ENCODE measurements at regions not wholly inside any gene's neighbourhood (a gene's known extent, or its start where the extent isn't known, plus 50 kb on each side); places are given as distances from the start of the nearest gene placed in this dataset.
A peak's percentile ranks its signal among the peaks of the same experiment; 100 is the strongest.

DNA sequence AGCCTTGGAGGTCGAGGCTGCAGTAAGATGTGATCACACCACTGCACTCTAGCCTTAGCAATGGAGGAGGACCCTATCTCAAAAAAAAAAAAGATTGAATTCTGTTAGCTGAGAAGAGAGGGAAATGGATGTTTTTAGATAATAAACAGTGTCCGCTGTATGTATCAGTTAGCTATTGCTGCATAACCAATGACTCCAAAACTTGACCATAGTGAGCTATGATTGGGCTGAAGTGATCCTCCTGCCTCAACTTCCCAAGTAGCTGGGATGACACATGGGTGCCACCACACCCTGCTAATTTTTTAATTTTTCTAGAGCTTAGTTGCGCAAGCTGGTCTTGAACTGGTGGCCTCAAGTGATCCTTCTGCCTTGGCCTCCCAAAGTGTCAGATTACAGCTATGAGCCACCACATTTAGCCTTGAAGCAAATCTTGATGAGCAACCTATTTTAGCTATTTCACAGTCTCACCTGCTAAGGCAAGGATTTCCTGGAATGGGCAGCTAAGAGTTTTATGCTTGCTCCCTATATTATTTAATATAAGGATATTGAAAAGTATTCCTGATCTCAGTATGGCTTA is 68.3 kb upstream of the ATF7IP2 start:
- Histone ChIP-seq H3K36me3 (ENCODE audit: insufficient read depth, low read length) (no peaks in the 10 kb centered on the region), H3K4me3 (ENCODE audit: low read length in 2 of 2) (no peak overlapping the region), H3K27ac (ENCODE audit: low read depth, low read length) (no peak overlapping the region), H3K4me1 (ENCODE audit: insufficient read depth, low read length) (peaks cover 8% of the 10 kb centered on the region), H3K9me3 (ENCODE audit: control insufficient read depth in 1 of 2, low read length in 2 of 2) (no peaks in the 10 kb centered on the region), H3K27me3 (ENCODE audit: insufficient read depth, low read length) (no peaks in the 10 kb centered on the region)
- CTCF ChIA-PET (ENCODE audit: partially characterized antibody): interaction anchor here (0.7 to 9.5 kb wide), 11 partner anchors 9 to 419 kb away, joined by 3 to 279 read pairs (median 4); no protein-coding TSS in a partner anchor
- Mint-ChIP-seq H3K27ac (no peak overlapping the region), H3K36me3 (no peaks in the 10 kb centered on the region), H3K9me3 (peaks cover 0 to 2% (median 0%) of the 10 kb centered on the region in 8 donors), H3K4me1 (peaks cover 14 to 29% (median 20%) of the 10 kb centered on the region in 4 donors), H3K4me3 (no peak overlapping the region), H3K27me3 (no peaks in the 10 kb centered on the region)
- POLR2A ChIA-PET (ENCODE audit: partially characterized antibody): interaction anchor here (3.1 kb wide), 1 partner anchor 69 kb away, joined by 11 read pairs; the partner anchor contains the start of gene ATF7IP2
- no peak for DNase-seq
- intact Hi-C loops (cut with micrococcal nuclease): no loop called here

GRCh38 chr16:10318798-10319500 is 66.9 kb upstream of the ATF7IP2 start:
- CTCF ChIA-PET (ENCODE audit: partially characterized antibody): interaction anchor here (0.5 to 9.5 kb wide), 5 partner anchors 44 to 422 kb away, joined by 3 to 279 read pairs (median 3); no protein-coding TSS in a partner anchor
- H3K36me3 ChIP-seq (ENCODE audit: insufficient read depth, low read length): no peaks in the 10 kb centered on the region
- peaks cover 8% of the 10 kb centered on the region for H3K4me1 ChIP-seq (ENCODE audit: insufficient read depth, low read length)
- H3K27me3 Mint-ChIP-seq: no peaks in the 10 kb centered on the region
- H3K27ac Mint-ChIP-seq: peak overlapping the region; percentile 11 to 75 (median 68)
- no peaks in the 10 kb centered on the region for H3K36me3 Mint-ChIP-seq
- no peak overlapping the region for H3K4me3 ChIP-seq (ENCODE audit: low read length in 2 of 2)
- intact Hi-C loops (cut with micrococcal nuclease): no loop called here
- H3K4me1 Mint-ChIP-seq: peaks cover 19 to 36% (median 24%) of the 10 kb centered on the region in 4 donors
- POLR2A ChIA-PET (ENCODE audit: partially characterized antibody): interaction anchor here (0.6 to 3.1 kb wide), 3 partner anchors 10 to 215 kb away, joined by 3 to 11 read pairs (median 3); partner anchors contain the start of gene ATF7IP2
- no peaks in the 10 kb centered on the region for H3K27me3 ChIP-seq (ENCODE audit: insufficient read depth, low read length)
- no peak overlapping the region for H3K4me3 Mint-ChIP-seq
- H3K9me3 Mint-ChIP-seq: peaks cover 0 to 5% (median under 1%) of the 10 kb centered on the region in 8 donors
- H3K27ac ChIP-seq (ENCODE audit: low read depth, low read length): no peak overlapping the region
- no peak for DNase-seq
- no peaks in the 10 kb centered on the region for H3K9me3 ChIP-seq (ENCODE audit: control insufficient read depth in 1 of 2, low read length in 2 of 2)

DNA sequence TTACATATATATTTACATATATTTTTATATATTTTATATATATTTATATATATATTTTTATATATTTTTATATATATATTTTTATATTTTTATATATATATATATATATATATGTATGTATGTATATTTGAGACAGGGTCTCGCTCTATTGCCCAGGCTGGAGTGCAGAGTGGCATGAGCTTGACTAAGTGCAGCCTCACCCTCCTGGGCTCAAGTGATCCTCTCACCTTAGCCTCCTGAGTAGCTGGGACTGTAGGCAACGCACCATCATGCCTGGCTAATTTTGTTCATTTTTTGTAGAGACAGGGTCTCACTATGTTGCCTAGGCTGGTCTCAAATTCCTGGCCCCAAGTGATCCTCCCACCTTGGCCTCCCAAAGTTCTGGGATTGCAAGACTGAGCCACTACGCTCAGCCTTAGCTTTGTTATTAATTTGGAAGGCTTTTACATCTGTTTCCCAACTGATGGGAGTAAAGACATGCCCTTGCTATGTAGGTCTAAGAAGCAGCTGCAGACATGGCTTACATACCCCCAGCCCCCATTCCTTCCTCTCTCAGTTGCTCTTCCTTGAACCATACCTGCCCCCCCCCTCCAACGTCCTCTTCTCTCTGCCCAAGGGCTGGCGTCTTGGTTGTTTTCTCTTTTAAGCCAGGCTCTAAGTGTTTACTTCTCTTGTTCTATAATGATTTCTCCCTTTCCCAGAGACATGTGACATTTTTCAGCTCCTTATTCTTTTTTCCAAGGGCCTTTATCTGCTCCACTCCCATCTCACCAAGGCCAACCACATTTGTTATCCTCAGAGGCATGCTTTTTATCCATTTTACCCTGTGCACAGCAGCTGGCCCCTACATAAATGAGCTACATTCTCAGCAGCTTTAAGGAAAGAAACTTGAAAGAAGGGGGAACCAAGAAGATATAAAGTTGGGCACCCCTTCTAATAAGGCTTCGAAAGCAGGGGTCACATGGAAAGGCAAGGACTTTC is 64.2 kb upstream of the ATF7IP2 start:
- Mint-ChIP-seq H3K9me3 (peaks cover 5 to 26% (median 16%) of the 10 kb centered on the region in 8 donors), H3K36me3 (peaks cover 10 to 15% of the 10 kb centered on the region in 2 donors), H3K27me3 (no peaks in the 10 kb centered on the region), H3K27ac (peak overlapping the region in 3 of 7 donors; percentile 0 to 43 (median 8)), H3K4me1 (peaks cover 13 to 31% (median 19%) of the 10 kb centered on the region in 4 donors), H3K4me3 (no peak overlapping the region)
- Histone ChIP-seq H3K27me3 (ENCODE audit: insufficient read depth, low read length) (no peaks in the 10 kb centered on the region), H3K36me3 (ENCODE audit: insufficient read depth, low read length) (no peaks in the 10 kb centered on the region), H3K4me1 (ENCODE audit: insufficient read depth, low read length) (peaks cover 8% of the 10 kb centered on the region), H3K27ac (ENCODE audit: low read depth, low read length) (no peak overlapping the region), H3K9me3 (ENCODE audit: control insufficient read depth in 1 of 2, low read length in 2 of 2) (no peaks in the 10 kb centered on the region), H3K4me3 (ENCODE audit: low read length in 2 of 2) (no peak overlapping the region)
- ChIA-PET POLR2A (ENCODE audit: partially characterized antibody) (interaction anchor here (1.0 to 1.3 kb wide), 2 partner anchors 10 to 66 kb away, joined by 3 to 5 read pairs; no protein-coding TSS in a partner anchor), CTCF (ENCODE audit: partially characterized antibody) (interaction anchor here (0.9 kb wide), 1 partner anchor 185 kb away, joined by 4 read pairs; no protein-coding TSS in a partner anchor)
- DNase-seq: no peak
- intact Hi-C loops (cut with micrococcal nuclease): no loop called here

DNA sequence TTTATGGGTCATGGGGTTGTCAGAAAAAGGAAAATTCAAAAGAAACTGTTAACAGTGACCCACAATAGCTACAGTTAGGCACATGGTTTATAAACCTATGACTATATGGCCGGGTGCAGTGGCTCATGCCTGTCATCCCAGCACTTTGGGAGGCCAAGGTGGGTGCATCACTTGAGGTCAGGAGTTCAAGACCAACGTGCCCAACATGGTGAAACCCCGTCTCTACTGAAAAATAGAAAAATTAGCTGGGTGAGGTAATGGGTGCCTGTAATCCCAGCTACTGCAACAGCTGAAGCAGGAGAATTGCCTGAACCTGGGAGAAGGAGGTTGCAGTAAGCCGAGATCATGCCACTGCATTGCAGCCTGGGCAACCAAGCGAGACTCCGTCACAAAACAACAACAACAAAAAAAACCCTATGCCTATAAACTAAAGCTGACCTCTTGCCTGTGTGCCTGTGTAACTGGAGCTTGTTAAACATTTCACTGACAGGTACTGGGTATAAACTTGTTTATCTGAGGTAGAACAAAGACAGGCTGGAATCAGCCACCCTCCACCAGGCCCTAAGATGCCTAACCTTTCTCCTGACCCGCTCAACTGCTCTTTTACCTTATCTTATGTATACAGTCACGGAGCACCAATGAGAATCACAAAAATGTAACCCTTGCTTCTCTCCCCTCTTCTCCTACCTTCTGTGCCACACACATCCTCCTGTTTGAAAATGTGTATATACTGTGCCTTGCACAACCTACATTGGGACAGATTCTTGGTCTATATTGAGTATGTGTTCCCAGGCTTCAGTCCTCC is 62.9 kb upstream of the ATF7IP2 start:
- Mint-ChIP-seq H3K4me3 (no peak overlapping the region), H3K27ac (peak overlapping the region in 4 of 7 donors; percentile 7 to 76 (median 22)), H3K4me1 (peaks cover 16 to 30% (median 19%) of the 10 kb centered on the region in 4 donors), H3K9me3 (peaks cover 8 to 38% (median 24%) of the 10 kb centered on the region in 8 donors), H3K36me3 (peaks cover 15 to 21% of the 10 kb centered on the region in 2 donors), H3K27me3 (no peaks in the 10 kb centered on the region)
- H3K4me3 ChIP-seq (ENCODE audit: low read length in 2 of 2): no peak overlapping the region
- no peaks in the 10 kb centered on the region for H3K36me3 ChIP-seq (ENCODE audit: insufficient read depth, low read length)
- intact Hi-C loops (cut with micrococcal nuclease): no loop called here
- no peaks in the 10 kb centered on the region for H3K27me3 ChIP-seq (ENCODE audit: insufficient read depth, low read length)
- no peak for DNase-seq
- H3K27ac ChIP-seq (ENCODE audit: low read depth, low read length): no peak overlapping the region
- no peaks in the 10 kb centered on the region for H3K9me3 ChIP-seq (ENCODE audit: control insufficient read depth in 1 of 2, low read length in 2 of 2)
- H3K4me1 ChIP-seq (ENCODE audit: insufficient read depth, low read length): peaks cover 8% of the 10 kb centered on the region
- ChIA-PET POLR2A (ENCODE audit: partially characterized antibody) (interaction anchor here (0.7 kb wide), 1 partner anchor 14 kb away, joined by 3 read pairs; no protein-coding TSS in a partner anchor), CTCF (ENCODE audit: partially characterized antibody) (no interaction called here)

DNA sequence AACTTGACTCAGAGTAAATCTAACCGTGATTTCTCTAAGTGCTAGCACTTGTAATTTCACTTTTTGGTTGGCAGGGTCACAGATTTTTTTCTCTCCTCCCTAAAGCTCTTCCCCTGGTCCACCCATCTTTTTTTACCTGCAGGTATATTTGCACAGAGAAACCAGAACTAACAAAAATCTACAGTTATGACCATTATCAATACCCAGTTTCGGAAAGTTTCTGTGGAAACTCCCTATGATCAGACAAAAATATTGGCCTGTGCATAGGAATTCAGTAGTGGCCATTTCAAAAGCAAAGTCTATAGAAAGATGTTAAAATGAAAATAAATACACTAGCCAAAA is 62.4 kb upstream of the ATF7IP2 start:
- intact Hi-C loops (cut with micrococcal nuclease): no loop called here
- H3K36me3 ChIP-seq (ENCODE audit: insufficient read depth, low read length): no peaks in the 10 kb centered on the region
- POLR2A ChIA-PET (ENCODE audit: partially characterized antibody): no interaction called here
- H3K4me3 ChIP-seq (ENCODE audit: low read length in 2 of 2): no peak overlapping the region
- H3K27ac ChIP-seq (ENCODE audit: low read depth, low read length): no peak overlapping the region
- no peaks in the 10 kb centered on the region for H3K27me3 ChIP-seq (ENCODE audit: insufficient read depth, low read length)
- peaks cover 0 to 2% of the 10 kb centered on the region in 2 donors for H3K9me3 ChIP-seq (ENCODE audit: control insufficient read depth in 1 of 2, low read length in 2 of 2)
- H3K4me1 ChIP-seq (ENCODE audit: insufficient read depth, low read length): peaks cover 8% of the 10 kb centered on the region
- H3K27ac Mint-ChIP-seq: peak overlapping the region in 4 of 7 donors; percentile 7 to 76 (median 22)
- no peak overlapping the region for H3K4me3 Mint-ChIP-seq
- H3K4me1 Mint-ChIP-seq: peaks cover 14 to 27% (median 17%) of the 10 kb centered on the region in 4 donors
- peaks cover 17 to 21% of the 10 kb centered on the region in 2 donors for H3K36me3 Mint-ChIP-seq
- CTCF ChIA-PET (ENCODE audit: partially characterized antibody): interaction anchor here (1.2 kb wide), 1 partner anchor 9 kb away, joined by 3 read pairs; no protein-coding TSS in a partner anchor
- peaks cover 8 to 43% (median 27%) of the 10 kb centered on the region in 8 donors for H3K9me3 Mint-ChIP-seq
- DNase-seq: no peak
- H3K27me3 Mint-ChIP-seq: no peaks in the 10 kb centered on the region

DNA sequence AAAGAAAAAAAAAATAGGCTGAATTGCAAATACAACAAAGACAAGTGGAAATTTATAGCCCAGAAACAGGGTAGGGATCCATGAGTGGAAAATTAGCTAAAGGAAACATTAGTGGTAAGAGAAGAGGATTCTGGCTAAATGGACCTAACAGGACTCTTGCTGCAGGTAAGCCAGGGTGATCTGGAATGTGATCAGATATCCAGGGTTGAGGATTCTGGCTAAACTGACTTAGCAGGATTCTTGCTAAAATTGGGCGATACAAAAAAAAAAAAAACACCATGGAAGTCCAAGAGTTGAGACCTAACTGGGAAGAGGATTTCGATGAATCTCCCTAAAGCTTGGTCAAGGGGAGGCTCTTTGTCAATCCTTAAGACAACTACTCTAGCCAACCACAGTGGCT is 61.7 kb upstream of the ATF7IP2 start:
- no peak overlapping the region for H3K4me3 ChIP-seq (ENCODE audit: low read length in 2 of 2)
- intact Hi-C loops (cut with micrococcal nuclease): no loop called here
- peaks cover 17 to 21% of the 10 kb centered on the region in 2 donors for H3K36me3 Mint-ChIP-seq
- no peak overlapping the region for H3K27ac ChIP-seq (ENCODE audit: low read depth, low read length)
- no peak for DNase-seq
- ChIA-PET POLR2A (ENCODE audit: partially characterized antibody) (no interaction called here), CTCF (ENCODE audit: partially characterized antibody) (interaction anchor here (1.2 kb wide), 1 partner anchor 10 kb away, joined by 3 read pairs; no protein-coding TSS in a partner anchor)
- H3K9me3 Mint-ChIP-seq: peaks cover 8 to 48% (median 28%) of the 10 kb centered on the region in 8 donors
- H3K4me3 Mint-ChIP-seq: no peak overlapping the region
- H3K9me3 ChIP-seq (ENCODE audit: control insufficient read depth in 1 of 2, low read length in 2 of 2): peaks cover 0 to 5% of the 10 kb centered on the region in 2 donors
- H3K27me3 Mint-ChIP-seq: no peaks in the 10 kb centered on the region
- no peaks in the 10 kb centered on the region for H3K36me3 ChIP-seq (ENCODE audit: insufficient read depth, low read length)
- H3K27ac Mint-ChIP-seq: no peak overlapping the region
- peaks cover 7 to 20% (median 10%) of the 10 kb centered on the region in 4 donors for H3K4me1 Mint-ChIP-seq
- no peaks in the 10 kb centered on the region for H3K27me3 ChIP-seq (ENCODE audit: insufficient read depth, low read length)
- peaks cover 6% of the 10 kb centered on the region for H3K4me1 ChIP-seq (ENCODE audit: insufficient read depth, low read length)
